Mucosa of descending colon (tissue), 3 donors: ENCODE measurements at regions not wholly inside any gene's neighbourhood (a gene's known extent, or its start where the extent isn't known, plus 50 kb on each side); places are given as distances from the start of the nearest gene placed in this dataset.
"Not testable (repeated sequence)": the region's sequence is repeated elsewhere in the genome, so short reads cannot be mapped to it uniquely, and the experiment has no call there.

Experiments used
- ATAC-seq: fragments of 200-7000 bp; cut with Tn5 transposase; one replicate; pipeline ENCODE4 v1.9.1; 2020; ENCODE audit warnings: mild to moderate bottlenecking, moderate library complexity
- DNase-seq, 3 donors: peaks; one replicate each; pipeline ENCODE4 v3.0.0-alpha.2; 2020
- H3K36me3 ChIP-seq: fragments of 200-600 bp; one replicate; pipeline ENCODE4 v1.8.0; 2021; ENCODE audit warnings: low read depth, mild to moderate bottlenecking
- H3K4me1 ChIP-seq: fragments of 200-600 bp; one replicate; pipeline ENCODE4 v1.8.0; 2021; ENCODE audit warnings: low read depth, mild to moderate bottlenecking
- H3K4me3 ChIP-seq: fragments of 200-600 bp; one replicate; pipeline ENCODE4 v1.8.0; 2021; ENCODE audit warnings: mild to moderate bottlenecking
- H3K9me3 ChIP-seq: fragments of 200-600 bp; one replicate; pipeline ENCODE4 v1.8.0; 2021; ENCODE audit warnings: mild to moderate bottlenecking
- CTCF ChIP-seq: fragments of 200-600 bp; IDR thresholded peaks from one replicate; pipeline ENCODE4 v1.8.0; 2022; ENCODE audit warnings: antibody characterized with exemption, mild to moderate bottlenecking
- intact Hi-C, 2 donors: fragments of 100-400 bp; cut with DNase I in 1 of 2; cut with micrococcal nuclease in 1 of 2; formaldehyde crosslinking; loops; one replicate each; pipeline versions ENCODE4 v1.11.0 to v1.11.1; 2022; cut with DNase I, micrococcal nuclease
- donor health status: DM: no; HTN: no; CAD: no; lungs with moderate emphysema.
- donor health status: DM: no; HTN: no; CAD: no.
- donor health status: DM: no; HTN: yes; CAD: no.

GRCh38 chr15:31709479-31709878, 320.8 kb upstream of the CHRNA7 start:
- DNase-seq, ATAC-seq, H3K4me3 ChIP-seq, H3K9me3 ChIP-seq, H3K4me1 ChIP-seq, intact Hi-C loops, H3K36me3 ChIP-seq: not testable (repeated sequence)

- H3K4me3 ChIP-seq, H3K36me3 ChIP-seq, DNase-seq, H3K4me1 ChIP-seq, intact Hi-C loops, H3K9me3 ChIP-seq, ATAC-seq: not testable (repeated sequence)
Observed at GRCh38 chr15:31710806-31711205, 319.5 kb upstream of the CHRNA7 start.

GRCh38 chr15:31715208-31715607, 315.1 kb upstream of the CHRNA7 start:
- not testable (repeated sequence) for H3K4me3 ChIP-seq, ATAC-seq

GRCh38 chr15:31718625-31719024, 311.7 kb upstream of the CHRNA7 start:
- DNase-seq, H3K4me1 ChIP-seq, intact Hi-C loops, H3K4me3 ChIP-seq, H3K9me3 ChIP-seq, H3K36me3 ChIP-seq: not testable (repeated sequence)
- peak; percentile 51 for ATAC-seq

More at GRCh38 chr15:31715208-31715607, 315.1 kb upstream of the CHRNA7 start:
- intact Hi-C loops, H3K9me3 ChIP-seq, DNase-seq, H3K36me3 ChIP-seq, H3K4me1 ChIP-seq: not testable (repeated sequence)

- H3K4me1 ChIP-seq, intact Hi-C loops, H3K36me3 ChIP-seq, ATAC-seq, DNase-seq, H3K9me3 ChIP-seq, H3K4me3 ChIP-seq: not testable (repeated sequence)
Observed at GRCh38 chr15:31719396-31720022, 310.8 kb upstream of the CHRNA7 start.

GRCh38 chr15:31723019-31723418, 307.3 kb upstream of the CHRNA7 start:
- H3K36me3 ChIP-seq, ATAC-seq, H3K4me1 ChIP-seq, H3K9me3 ChIP-seq, intact Hi-C loops, H3K4me3 ChIP-seq, DNase-seq: not testable (repeated sequence)

GRCh38 chr15:31724903-31725302, 305.4 kb upstream of the CHRNA7 start:
- H3K36me3 ChIP-seq, DNase-seq, intact Hi-C loops, H3K4me3 ChIP-seq, H3K9me3 ChIP-seq, ATAC-seq, H3K4me1 ChIP-seq: not testable (repeated sequence)

- H3K4me1 ChIP-seq, DNase-seq, H3K4me3 ChIP-seq, H3K36me3 ChIP-seq, ATAC-seq, H3K9me3 ChIP-seq, intact Hi-C loops: not testable (repeated sequence)
Observed at GRCh38 chr15:31725619-31726018, 304.7 kb upstream of the CHRNA7 start.

GRCh38 chr15:31727612-31728011, 302.7 kb upstream of the CHRNA7 start:
- intact Hi-C loops = no loop called here
- DNase-seq (no peak), ATAC-seq (no peak)
- no peak for TF ChIP-seq CTCF
- Histone ChIP-seq H3K9me3 (no peaks in the 10 kb centered on the region), H3K4me3 (no peak overlapping the region), H3K36me3 (no peaks in the 10 kb centered on the region), H3K4me1 (no peaks in the 10 kb centered on the region)

GRCh38 chr15:31732726-31733125, 297.6 kb upstream of the CHRNA7 start:
- no peak for TF ChIP-seq CTCF
- no peak for ATAC-seq
- intact Hi-C loops = no loop called here

More at GRCh38 chr15:31732726-31733125, 297.6 kb upstream of the CHRNA7 start:
- no peaks in the 10 kb centered on the region for H3K36me3 ChIP-seq
- no peaks in the 10 kb centered on the region for H3K4me1 ChIP-seq
- H3K4me3 ChIP-seq = no peak overlapping the region
- no peak for DNase-seq
- no peaks in the 10 kb centered on the region for H3K9me3 ChIP-seq
